ENCODE measurements at regions not wholly inside any gene's neighbourhood (a gene's known extent, or its start where the extent isn't known, plus 50 kb on each side); places are given as distances from the start of the nearest gene placed in this dataset.

DNA sequence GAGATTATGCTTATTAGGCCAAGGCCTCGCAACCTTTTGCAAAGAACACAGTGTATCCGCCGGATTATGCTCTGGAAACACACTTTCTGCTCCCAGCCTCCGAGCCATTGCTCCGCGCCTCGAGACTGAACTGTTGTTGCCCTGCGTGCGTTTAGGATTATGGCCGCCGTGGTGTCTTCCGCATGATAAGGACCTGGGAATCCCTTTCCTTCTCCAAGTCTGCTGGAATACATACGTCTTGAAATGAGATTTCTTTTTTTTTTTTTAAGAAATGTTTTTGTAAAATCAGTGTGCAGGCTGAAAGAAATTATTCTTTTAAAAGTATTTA, 89.8 kb upstream of the SOX1 start:
- H3K4me2 ChIP-seq, result no peak overlapping the region
- ChIA-PET POLR2A (no interaction called here), CTCF (no interaction called here)
- no peaks in the 10 kb centered on the region for H3K9me2 ChIP-seq
- peaks cover 17% of the 10 kb centered on the region; the same call in 1 of the 2 replicates for H3K27me3 ChIP-seq (ENCODE audit: insufficient read depth)
- peaks cover 0 to 5% of the 10 kb centered on the region in 2 experiments; a peak in 1 of 4 replicates for H3K4me1 ChIP-seq (ENCODE audit: control insufficient read depth in 1 of 2, insufficient read depth in 2 of 2, low read depth in 1 of 2, low read length in 1 of 2)
- H2AFZ ChIP-seq (ENCODE audit: low read depth), result no peak overlapping the region
- WGBS (ENCODE audit: low lambda C conversion rate), result 5% methylated on average over 13 of the region's 13 CpGs
- DNase-seq, result no peak
- H3K79me2 ChIP-seq (ENCODE audit: insufficient read depth), result no peaks in the 10 kb centered on the region
- no peak overlapping the region for H3K4me3 ChIP-seq (ENCODE audit: low read depth in 2 of 2, low read length in 1 of 2)
- no peak overlapping the region for H3K9ac ChIP-seq
- H3F3A ChIP-seq (replicated peaks; ENCODE audit: insufficient read depth), result peaks cover 13% of the 10 kb centered on the region
- no peak overlapping the region for H3K27ac ChIP-seq (ENCODE audit: low read depth in 2 of 2, low read length in 1 of 2)
- TF ChIP-seq TCF12 (IDR thresholded peaks at IDR 0.05) (no peak), CHD2 (IDR thresholded peaks at IDR 0.05; ENCODE audit: low read length, partially characterized antibody) (no peak), FOSL2 (IDR thresholded peaks at IDR 0.05; ENCODE audit: borderline replicate concordance, low read depth) (no peak), EZH2phosphoT487 (IDR thresholded peaks at IDR 0.05; ENCODE audit: borderline replicate concordance, low read depth) (no peak), GABPA (IDR thresholded peaks at IDR 0.05; ENCODE audit: low read depth) (no peak)
- TF ChIP-seq, protein P1, sequence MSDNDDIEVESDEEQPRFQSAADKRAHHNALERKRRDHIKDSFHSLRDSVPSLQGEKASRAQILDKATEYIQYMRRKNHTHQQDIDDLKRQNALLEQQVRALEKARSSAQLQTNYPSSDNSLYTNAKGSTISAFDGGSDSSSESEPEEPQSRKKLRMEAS (IDR thresholded peaks at IDR 0.05; ENCODE audit: low read depth), result no peak
- no peaks in the 10 kb centered on the region for H4K20me1 ChIP-seq (ENCODE audit: insufficient read depth)
- H3K9me3 ChIP-seq, result no peaks in the 10 kb centered on the region
- H3K36me3 ChIP-seq (replicated peaks in 1 of 2; ENCODE audit: control insufficient read depth in 1 of 2, insufficient read depth in 2 of 2, low read length in 1 of 2), result no peaks in the 10 kb centered on the region

- Histone ChIP-seq H3K9ac (no peak overlapping the region), H2AFZ (ENCODE audit: low read depth) (no peak overlapping the region), H3K27me3 (ENCODE audit: insufficient read depth) (peaks cover 3% of the 10 kb centered on the region; the same call in 1 of the 2 replicates), H3K79me2 (ENCODE audit: insufficient read depth) (no peaks in the 10 kb centered on the region), H3K36me3 (replicated peaks in 1 of 2; ENCODE audit: control insufficient read depth in 1 of 2, insufficient read depth in 2 of 2, low read length in 1 of 2) (no peaks in the 10 kb centered on the region), H3K9me2 (no peaks in the 10 kb centered on the region), H3K4me2 (no peak overlapping the region), H4K20me1 (ENCODE audit: insufficient read depth) (no peaks in the 10 kb centered on the region), H3F3A (replicated peaks; ENCODE audit: insufficient read depth) (peaks cover 13% of the 10 kb centered on the region), H3K4me1 (ENCODE audit: control insufficient read depth in 1 of 2, insufficient read depth in 2 of 2, low read depth in 1 of 2, low read length in 1 of 2) (peaks cover 0 to 5% of the 10 kb centered on the region in 2 experiments; a peak in 1 of 4 replicates), H3K27ac (ENCODE audit: low read depth in 2 of 2, low read length in 1 of 2) (no peak overlapping the region), H3K4me3 (ENCODE audit: low read depth in 2 of 2, low read length in 1 of 2) (no peak overlapping the region), H3K9me3 (no peaks in the 10 kb centered on the region)
- TF ChIP-seq USF1 (IDR thresholded peaks at IDR 0.05; ENCODE audit: borderline replicate concordance, low read depth) (no peak), SMC3 (IDR thresholded peaks at IDR 0.05; ENCODE audit: low read depth, low read length) (no peak), TAF1 (IDR thresholded peaks at IDR 0.05; ENCODE audit: borderline replicate concordance, low read depth, low read length) (no peak), RFX5 (IDR thresholded peaks at IDR 0.05; ENCODE audit: low read length) (no peak), REST (IDR thresholded peaks at IDR 0.05; ENCODE audit: low read depth, low read length) (no peak), MEF2A (IDR thresholded peaks at IDR 0.05; ENCODE audit: borderline replicate concordance, low read depth) (no peak), GABPA (IDR thresholded peaks at IDR 0.05; ENCODE audit: low read depth) (no peak), MXI1 (IDR thresholded peaks at IDR 0.05; ENCODE audit: low read depth, low read length) (no peak), SIN3A (IDR thresholded peaks at IDR 0.05; ENCODE audit: borderline replicate concordance, low read depth, low read length) (no peak), TEAD4 (IDR thresholded peaks at IDR 0.05; ENCODE audit: borderline replicate concordance, insufficient read depth) (no peak), RAD21 (IDR thresholded peaks at IDR 0.05; ENCODE audit: low read length) (no peak)
- TF ChIP-seq, protein P1 (IDR thresholded peaks at IDR 0.05; ENCODE audit: low read depth), result no peak
- TF ChIP-seq, protein P2, sequence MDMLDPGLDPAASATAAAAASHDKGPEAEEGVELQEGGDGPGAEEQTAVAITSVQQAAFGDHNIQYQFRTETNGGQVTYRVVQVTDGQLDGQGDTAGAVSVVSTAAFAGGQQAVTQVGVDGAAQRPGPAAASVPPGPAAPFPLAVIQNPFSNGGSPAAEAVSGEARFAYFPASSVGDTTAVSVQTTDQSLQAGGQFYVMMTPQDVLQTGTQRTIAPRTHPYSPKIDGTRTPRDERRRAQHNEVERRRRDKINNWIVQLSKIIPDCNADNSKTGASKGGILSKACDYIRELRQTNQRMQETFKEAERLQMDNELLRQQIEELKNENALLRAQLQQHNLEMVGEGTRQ (IDR thresholded peaks at IDR 0.05; ENCODE audit: borderline replicate concordance, low read depth, low read length), result no peak
- POLR2A ChIA-PET, result no interaction called here
- CTCF ChIA-PET, result no interaction called here
- no peak for DNase-seq
- 3% methylated on average over 4 of the region's 4 CpGs for WGBS (ENCODE audit: low lambda C conversion rate)
Observed at GRCh38 chr13:111978546-111978945, 88.4 kb upstream of the SOX1 start.

Measured in SK-N-SH (cell line).